GM19467 (cell line): ENCODE measurements at regions not wholly inside any gene's neighbourhood (a gene's known extent, or its start where the extent isn't known, plus 50 kb on each side); places are given as distances from the start of the nearest gene placed in this dataset.

Experiments used
- ATAC-seq: cut with Tn5 transposase; IDR thresholded peaks from one replicate; pipeline ENCODE4 v1.9.1; 2021; ENCODE audit warnings: mild to moderate bottlenecking, moderate library complexity; ENCODE audit not compliant: unreplicated experiment

GRCh38 chr9:113781381-113781780 is 94.7 kb upstream of the ZNF618 start:
- no peak for ATAC-seq

- ATAC-seq = no peak
These were observed 94.2 kb upstream of the ZNF618 start for GRCh38 chr9:113781896-113782295.

GRCh38 chr9:113783475-113783874 is 92.6 kb upstream of the ZNF618 start:
- no peak for ATAC-seq

GRCh38 chr9:113785334-113785733 is 90.8 kb upstream of the ZNF618 start:
- ATAC-seq = no peak

GRCh38 chr9:113786071-113786470 is 90.0 kb upstream of the ZNF618 start:
- no peak for ATAC-seq

- no peak for ATAC-seq
These were observed 88.2 kb upstream of the ZNF618 start for GRCh38 chr9:113787871-113788270.

GRCh38 chr9:113788616-113789330 is 87.3 kb upstream of the ZNF618 start:
- ATAC-seq = no peak

- no peak for ATAC-seq
These were observed 86.0 kb upstream of the ZNF618 start for GRCh38 chr9:113790093-113790492.

GRCh38 chr9:113793558-113793957 is 82.6 kb upstream of the ZNF618 start:
- no peak for ATAC-seq

GRCh38 chr9:113794721-113795120 is 81.4 kb upstream of the ZNF618 start:
- no peak for ATAC-seq

GRCh38 chr9:113795811-113796392 is 80.2 kb upstream of the ZNF618 start:
- no peak for ATAC-seq

GRCh38 chr9:113796646-113797426 is 79.3 kb upstream of the ZNF618 start:
- ATAC-seq = no peak

- no peak for ATAC-seq
These were observed 77.8 kb upstream of the ZNF618 start for GRCh38 chr9:113798062-113799030.

GRCh38 chr9:113800276-113800675 is 75.8 kb upstream of the ZNF618 start:
- no peak for ATAC-seq

- ATAC-seq = no peak
These were observed 72.1 kb upstream of the ZNF618 start for GRCh38 chr9:113803811-113804589.

GRCh38 chr9:113805486-113806132 is 70.5 kb upstream of the ZNF618 start:
- no peak for ATAC-seq

- ATAC-seq = no peak
These were observed 68.7 kb upstream of the ZNF618 start for GRCh38 chr9:113807173-113808061.
